ENCODE measurements at regions not wholly inside any gene's neighbourhood (a gene's known extent, or its start where the extent isn't known, plus 50 kb on each side); places are given as distances from the start of the nearest gene placed in this dataset.

DNA sequence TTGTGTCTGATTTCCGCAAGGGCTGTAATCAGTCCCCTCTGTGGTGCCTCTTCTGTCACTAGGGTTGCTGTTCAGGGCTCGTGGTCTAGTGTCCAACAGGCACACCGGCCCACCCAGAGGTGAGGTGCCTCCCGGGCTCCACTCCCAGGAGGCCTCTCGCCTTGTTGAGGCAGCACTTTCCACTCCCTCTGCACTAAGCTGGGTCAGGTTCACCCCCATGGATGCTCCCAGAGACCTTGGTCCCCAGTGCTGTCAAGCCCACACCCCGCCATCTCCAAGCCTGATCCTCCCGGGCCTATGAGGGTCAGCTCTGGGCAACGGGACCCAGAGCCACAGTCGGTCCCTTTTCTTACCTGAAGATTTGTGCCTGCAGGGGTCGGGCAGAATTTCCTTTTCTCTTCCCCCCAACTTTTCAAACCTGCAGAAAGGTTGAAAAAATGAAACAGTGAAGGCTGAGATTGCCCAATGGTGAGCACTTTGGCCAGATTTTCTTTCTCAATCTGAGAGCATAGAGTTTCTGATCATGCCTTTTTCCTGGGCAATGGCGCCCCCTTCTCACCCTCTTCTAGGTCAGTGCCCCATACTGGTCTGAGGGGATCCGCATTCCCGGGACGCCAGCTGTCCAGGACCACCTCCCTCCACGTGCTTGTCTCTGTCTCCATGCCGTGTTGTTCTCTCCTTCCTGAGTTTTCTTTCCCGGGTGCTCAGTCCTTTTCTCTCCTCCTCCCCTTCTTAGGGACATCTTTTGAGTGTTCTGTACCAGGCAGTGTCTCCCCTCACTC lies 148.0 kb downstream of the ASB1 start:
- peaks cover 0 to 15% (median 7%) of the 10 kb centered on the region in 11 experiments; a peak in 12 of 22 replicates for H3K9me3 ChIP-seq (replicated peaks in 1 of 11)
- no peaks in the 10 kb centered on the region for H3K27me3 ChIP-seq
- H4K20me1 ChIP-seq: no peaks in the 10 kb centered on the region

DNA sequence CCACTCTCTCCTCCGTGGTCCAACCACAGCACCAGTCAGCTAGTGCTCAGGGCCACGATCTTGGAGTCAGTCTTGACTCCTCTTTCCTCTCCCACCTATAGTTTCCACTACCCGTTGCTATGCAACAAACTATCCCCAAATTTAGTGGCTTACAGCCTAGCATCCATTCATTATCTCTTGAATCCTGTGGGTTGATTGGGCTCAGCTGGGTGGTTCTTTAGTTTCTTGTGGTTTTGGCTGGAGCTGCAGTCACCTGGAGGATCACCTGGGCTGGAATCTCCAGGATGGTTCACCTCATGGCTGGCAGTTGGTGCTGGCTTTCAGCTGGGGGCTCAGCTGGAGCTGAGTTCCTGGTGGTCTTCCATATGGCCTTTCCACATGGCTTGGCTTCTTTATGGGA lies 149.9 kb downstream of the ASB1 start:
- H3K9ac ChIP-seq: no peak overlapping the region
- H4K20me1 ChIP-seq: no peaks in the 10 kb centered on the region
- no peak overlapping the region for H3K4me2 ChIP-seq
- H3K27me3 ChIP-seq: no peaks in the 10 kb centered on the region
- TF ChIP-seq Cebpa-rat (IDR thresholded peaks at IDR 0.05): no peak
- no peaks in the 10 kb centered on the region for H3K36me3 ChIP-seq
- H3K27ac ChIP-seq: no peak overlapping the region
- H3K4me1 ChIP-seq: peaks cover 9 to 14% (median 12%) of the 10 kb centered on the region in 10 experiments
- peaks cover 0 to 15% (median 7%) of the 10 kb centered on the region in 11 experiments; a peak in 12 of 22 replicates for H3K9me3 ChIP-seq (replicated peaks in 1 of 11)
- H3K4me3 ChIP-seq: no peak overlapping the region

More for the DNA sequence above, 148.0 kb downstream of the ASB1 start:
- no peaks in the 10 kb centered on the region for H3K36me3 ChIP-seq
- no peak overlapping the region for H3K4me3 ChIP-seq
- TF ChIP-seq Cebpa-rat (IDR thresholded peaks at IDR 0.05): no peak
- H3K4me2 ChIP-seq: no peak overlapping the region
- peaks cover 16 to 34% (median 31%) of the 10 kb centered on the region in 10 experiments for H3K4me1 ChIP-seq
- H3K9ac ChIP-seq: no peak overlapping the region
- H3K27ac ChIP-seq: no peak overlapping the region

DNA sequence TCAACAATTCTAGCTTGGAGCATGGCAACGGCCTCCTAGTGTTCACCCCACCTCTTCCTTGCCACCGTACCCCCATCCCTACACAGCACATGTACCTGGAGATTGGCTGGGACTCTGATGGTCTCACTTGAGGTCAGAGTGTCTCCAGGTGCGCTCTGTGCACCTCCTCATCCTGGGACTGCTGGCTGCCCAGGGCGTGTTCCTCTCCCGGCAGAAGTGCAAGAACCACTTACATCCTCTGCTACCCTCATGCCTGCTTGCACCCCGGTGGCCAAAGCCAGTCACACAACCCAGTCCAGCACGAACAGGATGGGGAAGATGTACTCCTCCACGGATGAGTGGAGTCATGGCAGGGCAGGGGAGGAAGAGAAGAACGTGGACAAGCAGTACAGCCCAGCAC lies 151.5 kb downstream of the ASB1 start:
- Histone ChIP-seq H3K36me3 (no peaks in the 10 kb centered on the region), H3K9me3 (replicated peaks in 1 of 11) (peaks cover 5 to 30% (median 13%) of the 10 kb centered on the region in 11 experiments; a peak in 17 of 22 replicates), H3K27me3 (no peaks in the 10 kb centered on the region), H3K4me1 (no peaks in the 10 kb centered on the region), H3K4me3 (no peak overlapping the region), H3K4me2 (no peak overlapping the region), H4K20me1 (no peaks in the 10 kb centered on the region), H3K27ac (no peak overlapping the region), H3K9ac (no peak overlapping the region)
- no peak for TF ChIP-seq Cebpa-rat (IDR thresholded peaks at IDR 0.05)

DNA sequence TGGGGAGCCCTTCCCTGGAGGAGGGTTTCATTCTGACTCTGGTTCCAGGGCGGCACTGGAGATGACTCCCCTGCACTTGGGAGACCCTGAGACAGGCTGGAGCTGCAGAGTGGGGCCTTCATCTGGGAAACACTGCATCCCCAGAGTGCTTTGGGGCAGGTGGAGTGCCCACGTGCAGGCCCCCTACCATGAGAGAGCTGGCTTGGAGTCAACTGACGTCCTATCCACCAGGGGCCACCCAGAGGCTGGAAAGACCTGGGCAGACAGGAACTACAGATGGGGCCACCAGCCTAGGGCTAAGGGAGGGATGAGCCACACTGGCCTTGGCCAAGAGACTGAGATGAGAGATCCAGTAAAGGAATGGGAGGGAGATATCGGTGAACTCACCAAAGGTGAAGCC lies 153.8 kb downstream of the ASB1 start:
- no peak overlapping the region for H3K27ac ChIP-seq
- peaks cover 2 to 12% (median 5%) of the 10 kb centered on the region in 10 experiments for H3K4me1 ChIP-seq
- no peak overlapping the region for H3K4me3 ChIP-seq
- no peaks in the 10 kb centered on the region for H4K20me1 ChIP-seq
- H3K9me3 ChIP-seq (replicated peaks in 1 of 11): peaks cover 7 to 40% (median 17%) of the 10 kb centered on the region in 11 experiments; a peak in 17 of 22 replicates
- H3K9ac ChIP-seq: no peak overlapping the region
- no peaks in the 10 kb centered on the region for H3K36me3 ChIP-seq
- H3K4me2 ChIP-seq: no peak overlapping the region
- TF ChIP-seq Cebpa-rat (IDR thresholded peaks at IDR 0.05): no peak
- no peaks in the 10 kb centered on the region for H3K27me3 ChIP-seq

DNA sequence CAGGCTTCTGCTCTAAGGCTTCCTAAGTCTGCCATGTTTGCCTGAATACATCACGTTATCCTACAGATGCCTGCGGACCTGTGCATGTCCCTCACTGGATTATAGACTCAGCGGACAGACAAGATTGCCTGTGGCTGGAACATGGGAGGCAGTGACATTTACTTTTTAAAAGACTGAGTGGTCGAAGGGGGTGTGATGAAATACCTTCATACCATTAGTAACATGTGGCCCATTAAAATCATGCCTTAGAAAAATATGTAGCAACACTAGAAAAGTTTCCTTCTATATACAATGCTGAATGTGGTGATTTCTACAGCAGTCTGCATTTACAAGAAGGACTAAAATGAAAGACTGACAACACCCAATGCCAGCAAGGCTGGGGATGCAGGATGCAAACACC lies 154.4 kb downstream of the ASB1 start:
- H3K4me3 ChIP-seq: no peak overlapping the region
- no peak for TF ChIP-seq Cebpa-rat (IDR thresholded peaks at IDR 0.05)
- peaks cover 9 to 18% (median 11%) of the 10 kb centered on the region in 10 experiments for H3K4me1 ChIP-seq
- no peak overlapping the region for H3K4me2 ChIP-seq
- H3K36me3 ChIP-seq: no peaks in the 10 kb centered on the region
- H3K9me3 ChIP-seq (replicated peaks in 1 of 11): peaks cover 7 to 40% (median 17%) of the 10 kb centered on the region in 11 experiments; a peak in 17 of 22 replicates
- H3K27ac ChIP-seq: no peak overlapping the region
- H3K9ac ChIP-seq: no peak overlapping the region
- H3K27me3 ChIP-seq: no peaks in the 10 kb centered on the region
- no peaks in the 10 kb centered on the region for H4K20me1 ChIP-seq

DNA sequence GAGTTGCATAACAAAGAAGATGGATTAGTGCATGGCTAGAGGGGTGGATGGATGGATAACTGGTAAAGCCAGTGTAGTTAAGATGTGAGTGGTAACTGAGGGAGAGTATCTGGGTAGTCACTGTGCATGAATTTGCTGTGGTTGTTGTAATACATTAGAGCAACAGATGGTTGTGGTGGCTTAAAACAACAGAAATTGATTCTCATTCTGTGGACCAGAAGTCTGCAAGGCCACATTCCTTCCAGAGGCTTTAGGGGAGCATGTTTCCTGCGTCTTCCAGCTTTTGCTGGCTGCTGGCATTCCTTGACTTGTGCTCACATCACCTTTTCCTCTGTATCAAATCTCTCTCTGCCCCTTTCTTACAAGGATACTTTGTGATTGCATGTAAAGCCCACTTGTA lies 155.4 kb downstream of the ASB1 start:
- no peak overlapping the region for H3K27ac ChIP-seq
- H3K9me3 ChIP-seq (replicated peaks in 1 of 11): peaks cover 0 to 30% (median 13%) of the 10 kb centered on the region in 11 experiments; a peak in 13 of 22 replicates
- TF ChIP-seq Cebpa-rat (IDR thresholded peaks at IDR 0.05): no peak

DNA sequence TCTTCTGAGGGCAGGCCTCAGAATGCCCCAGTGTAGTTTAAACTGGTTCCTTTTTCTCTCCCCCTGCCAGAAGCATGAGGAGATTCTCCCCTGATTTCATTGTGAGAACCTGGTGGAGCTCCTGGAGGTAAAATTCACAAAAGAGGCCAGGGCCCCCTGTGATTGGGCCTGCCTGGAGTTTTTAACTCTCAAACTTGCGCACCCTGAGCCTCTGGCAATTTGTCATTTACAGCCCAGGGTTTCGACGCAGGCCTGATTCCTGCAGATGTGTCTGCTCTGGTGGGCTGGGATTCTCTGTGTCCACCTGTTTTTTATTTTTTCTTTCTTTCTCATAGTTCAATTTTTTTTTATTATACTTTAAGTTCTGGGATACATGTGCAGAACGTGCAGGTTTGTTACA lies 157.9 kb downstream of the ASB1 start:
- Histone ChIP-seq H3K4me2 (peak overlapping the region in 2 of 11 experiments; percentile 15 to 20; a peak in 2 of 22 replicates), H3K9ac (no peak overlapping the region), H3K4me3 (no peak overlapping the region), H4K20me1 (no peaks in the 10 kb centered on the region), H3K27ac (no peak overlapping the region), H3K9me3 (replicated peaks in 1 of 11) (peaks cover 0 to 25% (median 12%) of the 10 kb centered on the region in 11 experiments; a peak in 12 of 22 replicates), H3K36me3 (no peaks in the 10 kb centered on the region), H3K4me1 (peaks cover 17 to 29% (median 22%) of the 10 kb centered on the region in 10 experiments), H3K27me3 (no peaks in the 10 kb centered on the region)
- TF ChIP-seq Cebpa-rat (IDR thresholded peaks at IDR 0.05): no peak

More for the DNA sequence above, 155.4 kb downstream of the ASB1 start:
- Histone ChIP-seq H3K4me1 (peaks cover 17 to 29% (median 21%) of the 10 kb centered on the region in 10 experiments), H3K4me2 (no peak overlapping the region), H3K36me3 (no peaks in the 10 kb centered on the region), H4K20me1 (no peaks in the 10 kb centered on the region), H3K27me3 (no peaks in the 10 kb centered on the region), H3K9ac (no peak overlapping the region), H3K4me3 (no peak overlapping the region)

DNA sequence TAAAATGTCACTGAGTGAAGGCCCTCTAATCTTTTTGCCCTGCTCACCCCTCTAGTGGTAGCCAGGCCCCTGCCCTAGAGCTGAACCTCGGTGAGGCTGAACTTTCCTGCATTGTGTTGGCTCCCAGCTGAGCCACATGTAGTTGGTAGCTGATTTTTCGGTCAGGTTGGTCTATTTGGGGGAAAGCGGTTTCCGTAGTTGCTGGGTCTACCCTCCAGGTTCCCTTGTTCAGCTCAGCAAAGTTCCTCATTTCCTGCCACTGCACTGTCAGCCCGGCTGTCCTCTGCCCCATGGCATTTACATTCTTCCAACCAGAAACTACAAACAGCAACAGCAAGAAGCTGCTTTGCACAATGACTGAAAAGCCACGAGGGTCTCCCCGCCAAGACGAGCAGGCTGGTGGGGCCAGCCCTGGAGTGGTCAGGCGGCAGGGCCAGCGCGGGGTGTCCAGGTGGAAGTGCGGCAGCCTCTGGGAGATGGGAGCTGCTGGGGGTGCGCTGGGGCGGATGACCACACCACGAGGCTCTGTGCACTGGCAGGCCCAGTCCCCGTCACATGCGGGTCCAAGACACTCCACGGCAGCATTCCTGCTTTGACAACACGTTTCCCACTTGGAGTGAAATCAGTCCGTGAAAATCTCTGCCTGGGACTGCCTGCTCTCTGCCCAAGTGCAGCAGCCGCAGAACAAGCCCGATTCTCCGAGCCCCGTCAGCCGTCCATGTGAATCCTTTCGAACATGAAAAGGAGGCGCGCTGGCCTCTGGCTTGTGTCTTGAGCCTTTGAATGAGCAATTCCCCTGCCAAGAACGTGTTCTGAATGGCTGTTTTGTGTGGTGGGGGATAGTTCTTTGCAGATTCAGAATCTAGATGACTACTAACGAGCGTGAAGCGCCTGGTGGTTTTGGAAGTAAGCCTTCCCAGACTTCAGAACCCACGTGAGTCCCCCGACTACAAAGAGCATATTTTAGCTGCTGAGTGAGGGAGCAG lies 159.4 kb downstream of the ASB1 start:
- Histone ChIP-seq H3K27me3 (no peaks in the 10 kb centered on the region), H3K9ac (peak overlapping the region in 2 of 11 experiments; percentile 15 to 22; a peak in 1 of 22 replicates), H3K36me3 (no peaks in the 10 kb centered on the region), H3K4me1 (peaks cover 17 to 29% (median 22%) of the 10 kb centered on the region in 10 experiments), H3K27ac (no peak overlapping the region), H3K4me3 (no peak overlapping the region), H4K20me1 (no peaks in the 10 kb centered on the region), H3K4me2 (peak overlapping the region; percentile 49 to 82 (median 76)), H3K9me3 (replicated peaks in 1 of 11) (peaks cover 0 to 25% (median 12%) of the 10 kb centered on the region in 11 experiments; a peak in 12 of 22 replicates)
- TF ChIP-seq Cebpa-rat (IDR thresholded peaks at IDR 0.05): no peak

Measured in BLaER1 treated with 17β-estradiol and CSF1 and Interleukin-3, amounts not matched to agents 10 nM and 100 nM (cell line).